ENCODE measurements at regions not wholly inside any gene's neighbourhood (a gene's known extent, or its start where the extent isn't known, plus 50 kb on each side); places are given as distances from the start of the nearest gene placed in this dataset.

DNA sequence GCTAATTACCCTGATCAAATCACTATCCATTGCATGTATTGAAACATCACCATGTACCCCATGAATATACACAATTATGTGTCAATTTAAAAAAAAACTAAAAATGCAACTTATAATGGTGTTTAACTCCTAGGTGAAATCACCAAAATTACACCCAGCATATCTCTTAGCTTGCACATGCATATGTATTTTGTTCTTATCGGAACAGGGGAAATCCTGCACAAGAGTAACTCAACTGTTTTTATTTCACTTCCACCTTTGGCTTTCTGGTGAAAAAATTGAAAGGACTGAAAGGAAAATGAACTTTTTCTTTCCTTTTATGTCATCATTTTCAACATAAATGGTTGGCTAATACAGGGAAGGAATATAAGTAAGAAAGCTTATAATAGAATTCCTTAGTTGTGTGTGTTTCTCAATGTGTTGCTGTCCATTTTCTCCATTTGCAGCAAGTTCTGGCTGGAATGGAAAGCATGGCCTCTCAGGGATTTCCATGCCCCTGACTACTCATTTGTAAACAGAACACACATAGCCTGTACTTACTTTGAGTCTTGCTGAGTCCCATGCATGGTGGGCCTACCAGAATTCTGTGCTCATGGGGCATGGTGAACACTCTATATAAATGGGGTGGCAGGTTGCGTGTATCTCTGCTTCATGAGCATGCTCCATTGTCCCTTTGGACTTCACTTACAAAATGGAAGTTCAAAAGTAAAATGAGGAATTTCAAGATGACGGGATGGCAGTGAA is 462.0 kb downstream of the HS3ST3B1 start:
- no peak for TF ChIP-seq CTCF (IDR thresholded peaks at IDR 0.05; ENCODE audit: insufficient read depth, low read length, poor library complexity, severe bottlenecking)
- no peak overlapping the region for H3K4me3 ChIP-seq (replicated peaks; ENCODE audit: low read depth, low read length)
- DNase-seq (ENCODE audit: extremely low read depth, insufficient read length), result no peak
- no peaks in the 10 kb centered on the region for H3K27me3 ChIP-seq (replicated peaks; ENCODE audit: control insufficient read depth, insufficient read depth, low read length)
- H3K36me3 ChIP-seq (ENCODE audit: control insufficient read depth, insufficient read depth, low read length), result no peaks in the 10 kb centered on the region

DNA sequence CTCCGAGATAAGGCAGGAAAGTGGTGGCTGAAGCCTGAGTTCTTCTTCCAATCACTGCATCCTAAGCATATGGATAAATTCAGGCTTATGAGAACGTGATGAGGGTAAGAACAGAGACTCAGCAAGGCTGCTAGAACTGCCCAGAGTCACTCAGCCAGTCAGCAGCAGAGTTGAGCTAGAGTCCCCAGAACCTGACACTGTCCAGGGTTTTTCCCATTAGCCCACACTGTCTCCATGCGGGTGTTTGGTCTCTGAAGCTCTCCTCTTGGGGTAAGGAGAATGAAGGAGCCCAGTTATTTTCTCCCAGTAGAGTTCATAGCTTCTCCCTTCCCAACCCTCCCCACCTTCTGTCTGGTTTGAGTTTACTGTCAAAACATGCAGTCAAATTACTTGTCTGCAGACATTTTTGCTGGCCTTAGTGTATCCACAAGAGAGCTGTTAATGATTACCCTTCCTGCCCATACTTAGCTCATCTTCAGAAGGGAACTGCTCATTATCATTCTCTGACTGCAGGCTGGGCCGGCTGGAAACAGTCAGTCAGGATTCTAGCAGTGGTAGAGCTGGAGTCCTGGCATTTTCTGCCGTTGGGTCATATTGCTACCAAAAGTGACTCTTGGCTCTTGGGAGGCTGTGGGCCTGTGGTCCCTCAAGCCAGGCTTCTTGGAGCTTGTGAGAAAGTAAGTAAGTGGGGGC is 460.0 kb downstream of the HS3ST3B1 start:
- no peak for TF ChIP-seq CTCF (IDR thresholded peaks at IDR 0.05; ENCODE audit: insufficient read depth, low read length, poor library complexity, severe bottlenecking)
- no peak overlapping the region for H3K4me3 ChIP-seq (replicated peaks; ENCODE audit: low read depth, low read length)
- H3K36me3 ChIP-seq (ENCODE audit: control insufficient read depth, insufficient read depth, low read length), result no peaks in the 10 kb centered on the region
- no peak for DNase-seq (ENCODE audit: extremely low read depth, insufficient read length)
- H3K27me3 ChIP-seq (replicated peaks; ENCODE audit: control insufficient read depth, insufficient read depth, low read length), result no peaks in the 10 kb centered on the region

DNA sequence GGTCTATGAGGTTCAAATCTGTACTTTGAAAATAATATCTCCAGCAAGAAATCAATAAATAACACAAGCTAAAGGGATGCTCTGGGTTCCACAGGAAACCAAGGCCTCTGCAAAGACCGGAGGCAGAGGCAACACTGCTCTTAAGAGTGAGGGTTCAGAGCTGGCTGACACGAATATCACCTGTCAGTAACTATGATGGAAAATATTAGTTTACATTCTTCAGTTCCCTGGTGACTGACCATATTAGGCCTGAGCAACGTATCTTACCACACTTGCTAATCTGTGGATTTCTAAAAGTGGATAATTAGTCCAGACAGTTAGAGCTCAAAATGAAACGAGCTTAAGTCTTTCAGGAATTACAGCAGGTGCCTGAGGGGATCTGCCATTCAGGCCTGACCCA is 459.3 kb downstream of the HS3ST3B1 start:
- no peak for TF ChIP-seq CTCF (IDR thresholded peaks at IDR 0.05; ENCODE audit: insufficient read depth, low read length, poor library complexity, severe bottlenecking)
- no peak for DNase-seq (ENCODE audit: extremely low read depth, insufficient read length)
- Histone ChIP-seq H3K4me3 (replicated peaks; ENCODE audit: low read depth, low read length) (no peak overlapping the region), H3K27me3 (replicated peaks; ENCODE audit: control insufficient read depth, insufficient read depth, low read length) (no peaks in the 10 kb centered on the region), H3K36me3 (ENCODE audit: control insufficient read depth, insufficient read depth, low read length) (no peaks in the 10 kb centered on the region)

DNA sequence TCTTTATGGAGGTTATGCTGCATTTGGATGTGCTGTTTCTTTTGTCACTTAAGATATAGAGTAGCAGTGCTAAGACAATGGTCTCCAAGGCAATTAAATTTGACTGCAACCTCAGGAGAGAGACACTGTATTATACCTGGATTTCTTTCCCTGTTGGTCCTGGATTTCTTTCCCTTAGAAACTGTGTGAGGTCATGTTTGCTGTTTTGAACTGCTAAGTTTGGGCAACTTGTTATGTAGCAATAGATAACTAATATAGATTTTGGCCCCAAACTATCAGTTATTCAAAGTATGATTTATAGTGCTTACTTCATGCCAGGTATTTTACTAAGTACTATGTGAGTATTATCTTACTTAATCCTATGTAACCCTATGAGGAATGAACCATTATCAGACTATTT is 458.4 kb downstream of the HS3ST3B1 start:
- H3K27me3 ChIP-seq (replicated peaks; ENCODE audit: control insufficient read depth, insufficient read depth, low read length), result no peaks in the 10 kb centered on the region
- no peak for DNase-seq (ENCODE audit: extremely low read depth, insufficient read length)
- no peaks in the 10 kb centered on the region for H3K36me3 ChIP-seq (ENCODE audit: control insufficient read depth, insufficient read depth, low read length)

DNA sequence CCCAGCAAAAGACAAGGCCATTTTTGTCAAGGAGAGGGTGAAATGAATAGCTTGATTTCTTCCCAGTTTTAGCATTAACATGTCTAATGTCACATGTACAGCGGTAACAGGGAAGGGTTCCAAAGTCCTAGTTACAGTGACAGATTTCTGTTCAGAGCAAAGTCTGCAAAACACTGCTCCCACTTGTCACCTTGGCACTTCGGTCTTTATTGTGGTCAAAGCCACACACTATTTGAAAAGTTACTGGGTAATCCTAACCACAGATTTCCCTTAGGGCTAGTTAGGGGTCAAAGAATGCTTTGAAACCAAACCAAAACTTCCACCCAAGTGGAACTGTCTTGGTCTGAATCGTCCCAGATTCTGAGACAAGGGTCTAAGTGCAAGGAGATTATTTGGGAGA is 455.6 kb downstream of the HS3ST3B1 start:
- TF ChIP-seq CTCF (IDR thresholded peaks at IDR 0.05; ENCODE audit: insufficient read depth, low read length, poor library complexity, severe bottlenecking), result no peak
- H3K36me3 ChIP-seq (ENCODE audit: control insufficient read depth, insufficient read depth, low read length), result no peaks in the 10 kb centered on the region
- DNase-seq (ENCODE audit: extremely low read depth, insufficient read length), result no peak

More for the DNA sequence above, 458.4 kb downstream of the HS3ST3B1 start:
- TF ChIP-seq CTCF (IDR thresholded peaks at IDR 0.05; ENCODE audit: insufficient read depth, low read length, poor library complexity, severe bottlenecking), result no peak
- H3K4me3 ChIP-seq (replicated peaks; ENCODE audit: low read depth, low read length), result no peak overlapping the region

More for the DNA sequence above, 455.6 kb downstream of the HS3ST3B1 start:
- Histone ChIP-seq H3K4me3 (replicated peaks; ENCODE audit: low read depth, low read length) (no peak overlapping the region), H3K27me3 (replicated peaks; ENCODE audit: control insufficient read depth, insufficient read depth, low read length) (no peaks in the 10 kb centered on the region)
